Uterus (tissue), 2 donors: ENCODE measurements at regions not wholly inside any gene's neighbourhood (a gene's known extent, or its start where the extent isn't known, plus 50 kb on each side); places are given as distances from the start of the nearest gene placed in this dataset.

Source experiments
- POLR2A ChIP-seq, 2 donors: fragments of 450-650 bp; IDR thresholded peaks; one replicate each; pipeline ENCODE4 v1.6.1; 2016; ENCODE audit warnings: antibody characterized with exemption in 2 of 2, mild to moderate bottlenecking in 1 of 2, moderate library complexity in 1 of 2
- TF ChIP-seq, protein P1 (sequence below), 4 experiments: fragments of 200-600 bp in 2 of 4; fragments of 450-650 bp in 2 of 4; sonication (generic) in 2 of 4; IDR thresholded peaks; one replicate each; pipeline ENCODE4 v1.5.1; 2016 to 2019; ENCODE audit warnings: antibody characterized with exemption in 4 of 4, mild to moderate bottlenecking in 2 of 4, moderate library complexity in 1 of 4

DNA sequence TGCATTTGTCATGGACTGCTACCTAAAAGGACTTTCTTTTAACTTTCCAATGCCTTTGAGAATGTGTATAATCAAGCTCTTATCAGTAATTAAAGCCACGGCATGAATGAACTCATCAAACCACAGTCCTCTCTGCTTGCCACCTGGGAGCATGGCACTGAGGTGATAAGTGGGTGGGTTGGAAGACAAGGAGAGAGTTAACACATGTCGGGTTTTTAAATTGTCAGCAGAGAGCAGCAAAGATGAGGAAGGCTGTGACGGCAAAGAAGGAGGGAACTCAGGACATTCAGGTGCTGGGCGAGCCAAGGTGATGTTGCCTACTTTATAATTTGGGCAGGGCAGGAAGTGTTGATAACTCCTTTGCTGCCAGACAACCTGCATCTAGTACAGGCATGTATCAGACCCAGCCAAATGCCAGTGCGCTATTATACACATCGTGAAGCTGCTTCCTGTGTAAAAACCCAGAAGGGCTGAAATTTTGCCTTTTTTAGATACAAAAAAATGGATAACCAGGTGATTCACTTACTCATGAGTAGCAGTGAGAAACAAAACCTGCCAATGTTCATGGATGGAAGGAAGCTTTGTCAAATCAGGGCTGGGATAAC is 269.1 kb downstream of the KIF4B start:
- TF ChIP-seq POLR2A (IDR thresholded peaks at IDR 0.05): no peak
- TF ChIP-seq, protein P1, sequence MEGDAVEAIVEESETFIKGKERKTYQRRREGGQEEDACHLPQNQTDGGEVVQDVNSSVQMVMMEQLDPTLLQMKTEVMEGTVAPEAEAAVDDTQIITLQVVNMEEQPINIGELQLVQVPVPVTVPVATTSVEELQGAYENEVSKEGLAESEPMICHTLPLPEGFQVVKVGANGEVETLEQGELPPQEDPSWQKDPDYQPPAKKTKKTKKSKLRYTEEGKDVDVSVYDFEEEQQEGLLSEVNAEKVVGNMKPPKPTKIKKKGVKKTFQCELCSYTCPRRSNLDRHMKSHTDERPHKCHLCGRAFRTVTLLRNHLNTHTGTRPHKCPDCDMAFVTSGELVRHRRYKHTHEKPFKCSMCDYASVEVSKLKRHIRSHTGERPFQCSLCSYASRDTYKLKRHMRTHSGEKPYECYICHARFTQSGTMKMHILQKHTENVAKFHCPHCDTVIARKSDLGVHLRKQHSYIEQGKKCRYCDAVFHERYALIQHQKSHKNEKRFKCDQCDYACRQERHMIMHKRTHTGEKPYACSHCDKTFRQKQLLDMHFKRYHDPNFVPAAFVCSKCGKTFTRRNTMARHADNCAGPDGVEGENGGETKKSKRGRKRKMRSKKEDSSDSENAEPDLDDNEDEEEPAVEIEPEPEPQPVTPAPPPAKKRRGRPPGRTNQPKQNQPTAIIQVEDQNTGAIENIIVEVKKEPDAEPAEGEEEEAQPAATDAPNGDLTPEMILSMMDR (IDR thresholded peaks at IDR 0.05): no peak
